GM23338 (cell line): ENCODE measurements at regions not wholly inside any gene's neighbourhood (a gene's known extent, or its start where the extent isn't known, plus 50 kb on each side); places are given as distances from the start of the nearest gene placed in this dataset.

Experiments used
- CREB1 ChIP-seq: fragments of 250-450 bp; sonication (Bioruptor Pico); IDR thresholded peaks from 2 replicates; pipeline ENCODE4 v1.5.0; 2020; ENCODE audit warnings: low read depth, mild to moderate bottlenecking, moderate library complexity
- EZH2 ChIP-seq: fragments of 200-600 bp; sonication (generic); IDR thresholded peaks from one replicate; pipeline ENCODE4 v1.8.0; 2017; ENCODE audit warnings: antibody characterized with exemption, mild to moderate bottlenecking, low read depth; ENCODE audit not compliant: unreplicated experiment
- EZH2phosphoT487 ChIP-seq: fragments of 200-600 bp; sonication (generic); IDR thresholded peaks from one replicate; pipeline ENCODE4 v1.8.1; 2018; ENCODE audit warnings: antibody characterized with exemption; ENCODE audit not compliant: unreplicated experiment
- JUNB ChIP-seq: IDR thresholded peaks from one replicate; pipeline ENCODE4 v1.6.1; 2016; ENCODE audit warnings: antibody characterized with exemption; ENCODE audit not compliant: unreplicated experiment
- NANOG ChIP-seq: IDR thresholded peaks from 2 replicates; pipeline ENCODE4 v1.6.1; 2016; ENCODE audit warnings: antibody characterized with exemption, borderline replicate concordance
- POLR2AphosphoS5 ChIP-seq: IDR thresholded peaks from 2 replicates; pipeline ENCODE4 v1.6.1; 2016; ENCODE audit warnings: antibody characterized with exemption, low read depth
- ZNF114 ChIP-seq: fragments of 250-450 bp; sonication (Bioruptor Pico); IDR thresholded peaks from 2 replicates; pipeline ENCODE4 v1.5.0; 2020; ENCODE audit warnings: mild to moderate bottlenecking, moderate library complexity
- TF ChIP-seq, protein P1 (sequence below), 2 experiments: fragments of 200-600 bp in 1 of 2; sonication (generic) in 1 of 2; conservative IDR thresholded peaks; 2 replicates each; pipeline versions ENCODE4 v1.5.1 to v1.6.1; 2016 to 2017; ENCODE audit warnings: antibody characterized with exemption in 2 of 2, low read depth in 2 of 2, mild to moderate bottlenecking in 2 of 2, moderate library complexity in 1 of 2
- TF ChIP-seq, protein P2 (sequence below): IDR thresholded peaks from 2 replicates; pipeline ENCODE4 v1.6.1; 2016; ENCODE audit warnings: antibody characterized with exemption
- TF ChIP-seq, protein P3 (sequence below): IDR thresholded peaks from one replicate; pipeline ENCODE4 v1.6.1; 2018; ENCODE audit warnings: antibody characterized with exemption; ENCODE audit not compliant: unreplicated experiment

DNA sequence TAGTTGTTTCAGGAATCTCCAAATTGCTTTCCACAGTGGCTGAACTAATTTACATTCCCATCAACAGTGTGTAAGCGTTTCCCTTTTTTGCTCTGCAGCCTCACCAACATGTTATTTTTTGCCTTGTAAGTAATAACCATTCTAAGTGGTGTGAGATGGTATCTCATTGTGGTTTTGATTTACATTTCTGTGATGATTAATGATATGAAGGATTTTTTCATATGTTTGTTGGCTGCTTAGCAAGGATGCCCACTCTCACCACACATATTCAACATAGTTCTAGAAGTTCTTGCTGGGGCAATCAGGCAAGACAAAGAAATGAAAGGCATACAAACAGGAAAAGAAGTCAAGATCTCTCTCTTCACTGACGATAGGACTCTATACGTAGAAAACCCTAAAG, 472.4 kb downstream of the ZNF674 start:
- TF ChIP-seq, protein P1, sequence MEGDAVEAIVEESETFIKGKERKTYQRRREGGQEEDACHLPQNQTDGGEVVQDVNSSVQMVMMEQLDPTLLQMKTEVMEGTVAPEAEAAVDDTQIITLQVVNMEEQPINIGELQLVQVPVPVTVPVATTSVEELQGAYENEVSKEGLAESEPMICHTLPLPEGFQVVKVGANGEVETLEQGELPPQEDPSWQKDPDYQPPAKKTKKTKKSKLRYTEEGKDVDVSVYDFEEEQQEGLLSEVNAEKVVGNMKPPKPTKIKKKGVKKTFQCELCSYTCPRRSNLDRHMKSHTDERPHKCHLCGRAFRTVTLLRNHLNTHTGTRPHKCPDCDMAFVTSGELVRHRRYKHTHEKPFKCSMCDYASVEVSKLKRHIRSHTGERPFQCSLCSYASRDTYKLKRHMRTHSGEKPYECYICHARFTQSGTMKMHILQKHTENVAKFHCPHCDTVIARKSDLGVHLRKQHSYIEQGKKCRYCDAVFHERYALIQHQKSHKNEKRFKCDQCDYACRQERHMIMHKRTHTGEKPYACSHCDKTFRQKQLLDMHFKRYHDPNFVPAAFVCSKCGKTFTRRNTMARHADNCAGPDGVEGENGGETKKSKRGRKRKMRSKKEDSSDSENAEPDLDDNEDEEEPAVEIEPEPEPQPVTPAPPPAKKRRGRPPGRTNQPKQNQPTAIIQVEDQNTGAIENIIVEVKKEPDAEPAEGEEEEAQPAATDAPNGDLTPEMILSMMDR (conservative IDR thresholded peaks at IDR 0.05; ENCODE audit: low read depth in 2 of 2) = no peak
- TF ChIP-seq EZH2phosphoT487 (no peak), EZH2 (no peak), POLR2AphosphoS5 (no peak), ZNF114 (CRISPR knock-in tag) (no peak), CREB1 (no peak), NANOG (no peak), JUNB (no peak)
- TF ChIP-seq, protein P2, sequence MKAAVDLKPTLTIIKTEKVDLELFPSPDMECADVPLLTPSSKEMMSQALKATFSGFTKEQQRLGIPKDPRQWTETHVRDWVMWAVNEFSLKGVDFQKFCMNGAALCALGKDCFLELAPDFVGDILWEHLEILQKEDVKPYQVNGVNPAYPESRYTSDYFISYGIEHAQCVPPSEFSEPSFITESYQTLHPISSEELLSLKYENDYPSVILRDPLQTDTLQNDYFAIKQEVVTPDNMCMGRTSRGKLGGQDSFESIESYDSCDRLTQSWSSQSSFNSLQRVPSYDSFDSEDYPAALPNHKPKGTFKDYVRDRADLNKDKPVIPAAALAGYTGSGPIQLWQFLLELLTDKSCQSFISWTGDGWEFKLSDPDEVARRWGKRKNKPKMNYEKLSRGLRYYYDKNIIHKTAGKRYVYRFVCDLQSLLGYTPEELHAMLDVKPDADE = no peak
- TF ChIP-seq, protein P3, sequence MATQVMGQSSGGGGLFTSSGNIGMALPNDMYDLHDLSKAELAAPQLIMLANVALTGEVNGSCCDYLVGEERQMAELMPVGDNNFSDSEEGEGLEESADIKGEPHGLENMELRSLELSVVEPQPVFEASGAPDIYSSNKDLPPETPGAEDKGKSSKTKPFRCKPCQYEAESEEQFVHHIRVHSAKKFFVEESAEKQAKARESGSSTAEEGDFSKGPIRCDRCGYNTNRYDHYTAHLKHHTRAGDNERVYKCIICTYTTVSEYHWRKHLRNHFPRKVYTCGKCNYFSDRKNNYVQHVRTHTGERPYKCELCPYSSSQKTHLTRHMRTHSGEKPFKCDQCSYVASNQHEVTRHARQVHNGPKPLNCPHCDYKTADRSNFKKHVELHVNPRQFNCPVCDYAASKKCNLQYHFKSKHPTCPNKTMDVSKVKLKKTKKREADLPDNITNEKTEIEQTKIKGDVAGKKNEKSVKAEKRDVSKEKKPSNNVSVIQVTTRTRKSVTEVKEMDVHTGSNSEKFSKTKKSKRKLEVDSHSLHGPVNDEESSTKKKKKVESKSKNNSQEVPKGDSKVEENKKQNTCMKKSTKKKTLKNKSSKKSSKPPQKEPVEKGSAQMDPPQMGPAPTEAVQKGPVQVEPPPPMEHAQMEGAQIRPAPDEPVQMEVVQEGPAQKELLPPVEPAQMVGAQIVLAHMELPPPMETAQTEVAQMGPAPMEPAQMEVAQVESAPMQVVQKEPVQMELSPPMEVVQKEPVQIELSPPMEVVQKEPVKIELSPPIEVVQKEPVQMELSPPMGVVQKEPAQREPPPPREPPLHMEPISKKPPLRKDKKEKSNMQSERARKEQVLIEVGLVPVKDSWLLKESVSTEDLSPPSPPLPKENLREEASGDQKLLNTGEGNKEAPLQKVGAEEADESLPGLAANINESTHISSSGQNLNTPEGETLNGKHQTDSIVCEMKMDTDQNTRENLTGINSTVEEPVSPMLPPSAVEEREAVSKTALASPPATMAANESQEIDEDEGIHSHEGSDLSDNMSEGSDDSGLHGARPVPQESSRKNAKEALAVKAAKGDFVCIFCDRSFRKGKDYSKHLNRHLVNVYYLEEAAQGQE = no peak
